ENCODE measurements at regions not wholly inside any gene's neighbourhood (a gene's known extent, or its start where the extent isn't known, plus 50 kb on each side); places are given as distances from the start of the nearest gene placed in this dataset.

DNA sequence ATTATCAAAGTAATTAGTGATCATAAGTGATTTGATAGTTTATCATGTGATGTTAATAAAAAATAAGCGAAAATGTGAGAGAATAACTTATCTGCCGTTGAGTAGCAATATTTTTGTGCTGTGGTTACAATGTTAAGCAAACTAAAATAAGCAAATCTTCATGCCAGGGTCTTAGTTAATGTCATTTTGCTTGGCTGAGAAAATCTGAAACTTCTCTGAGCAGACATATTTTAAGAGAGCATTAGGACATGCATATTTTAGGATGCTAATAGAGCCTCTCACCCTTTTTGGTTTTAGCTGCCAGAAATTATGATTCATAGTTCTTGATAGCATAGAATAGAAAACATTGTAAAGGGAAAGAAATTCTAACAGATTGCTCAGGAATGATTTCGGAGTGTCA lies 233.5 kb upstream of the ZEB2 start:
- H3K4me3 ChIP-seq (ENCODE audit: low read length): no peak overlapping the region
- ATAC-seq (ENCODE audit: poor library complexity) (no peak), DNase-seq (no peak)
- Mint-ChIP-seq H3K4me1 (ENCODE audit: low read depth) (no peaks in the 10 kb centered on the region), H3K4me3 (no peak overlapping the region), H3K36me3 (ENCODE audit: low read depth) (no peaks in the 10 kb centered on the region), H3K9me3 (peaks cover 18% of the 10 kb centered on the region), H3K27me3 (peaks cover 7% of the 10 kb centered on the region), H3K27ac (no peak overlapping the region)
- H3K27me3 ChIP-seq (ENCODE audit: control insufficient read depth in 1 of 2, insufficient read depth in 2 of 2, low read length in 2 of 2): no peaks in the 10 kb centered on the region
- intact Hi-C loops (cut with DNase I, micrococcal nuclease): no loop called here
- POLR2A ChIA-PET: no interaction called here
- TF ChIP-seq, protein P1, sequence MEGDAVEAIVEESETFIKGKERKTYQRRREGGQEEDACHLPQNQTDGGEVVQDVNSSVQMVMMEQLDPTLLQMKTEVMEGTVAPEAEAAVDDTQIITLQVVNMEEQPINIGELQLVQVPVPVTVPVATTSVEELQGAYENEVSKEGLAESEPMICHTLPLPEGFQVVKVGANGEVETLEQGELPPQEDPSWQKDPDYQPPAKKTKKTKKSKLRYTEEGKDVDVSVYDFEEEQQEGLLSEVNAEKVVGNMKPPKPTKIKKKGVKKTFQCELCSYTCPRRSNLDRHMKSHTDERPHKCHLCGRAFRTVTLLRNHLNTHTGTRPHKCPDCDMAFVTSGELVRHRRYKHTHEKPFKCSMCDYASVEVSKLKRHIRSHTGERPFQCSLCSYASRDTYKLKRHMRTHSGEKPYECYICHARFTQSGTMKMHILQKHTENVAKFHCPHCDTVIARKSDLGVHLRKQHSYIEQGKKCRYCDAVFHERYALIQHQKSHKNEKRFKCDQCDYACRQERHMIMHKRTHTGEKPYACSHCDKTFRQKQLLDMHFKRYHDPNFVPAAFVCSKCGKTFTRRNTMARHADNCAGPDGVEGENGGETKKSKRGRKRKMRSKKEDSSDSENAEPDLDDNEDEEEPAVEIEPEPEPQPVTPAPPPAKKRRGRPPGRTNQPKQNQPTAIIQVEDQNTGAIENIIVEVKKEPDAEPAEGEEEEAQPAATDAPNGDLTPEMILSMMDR (IDR thresholded peaks at IDR 0.05): no peak
- CTCF ChIA-PET: no interaction called here
- H3K4me1 ChIP-seq (ENCODE audit: insufficient read depth, low read length): no peaks in the 10 kb centered on the region
- H3K36me3 ChIP-seq (ENCODE audit: insufficient read depth, low read length): no peaks in the 10 kb centered on the region
- peaks cover 0 to 2% of the 10 kb centered on the region in 2 experiments for H3K9me3 ChIP-seq (ENCODE audit: control insufficient read depth in 1 of 2, insufficient read depth in 1 of 2, low read length in 2 of 2)
- H3K27ac ChIP-seq (ENCODE audit: low read depth in 1 of 2, low read length in 2 of 2): no peak overlapping the region

DNA sequence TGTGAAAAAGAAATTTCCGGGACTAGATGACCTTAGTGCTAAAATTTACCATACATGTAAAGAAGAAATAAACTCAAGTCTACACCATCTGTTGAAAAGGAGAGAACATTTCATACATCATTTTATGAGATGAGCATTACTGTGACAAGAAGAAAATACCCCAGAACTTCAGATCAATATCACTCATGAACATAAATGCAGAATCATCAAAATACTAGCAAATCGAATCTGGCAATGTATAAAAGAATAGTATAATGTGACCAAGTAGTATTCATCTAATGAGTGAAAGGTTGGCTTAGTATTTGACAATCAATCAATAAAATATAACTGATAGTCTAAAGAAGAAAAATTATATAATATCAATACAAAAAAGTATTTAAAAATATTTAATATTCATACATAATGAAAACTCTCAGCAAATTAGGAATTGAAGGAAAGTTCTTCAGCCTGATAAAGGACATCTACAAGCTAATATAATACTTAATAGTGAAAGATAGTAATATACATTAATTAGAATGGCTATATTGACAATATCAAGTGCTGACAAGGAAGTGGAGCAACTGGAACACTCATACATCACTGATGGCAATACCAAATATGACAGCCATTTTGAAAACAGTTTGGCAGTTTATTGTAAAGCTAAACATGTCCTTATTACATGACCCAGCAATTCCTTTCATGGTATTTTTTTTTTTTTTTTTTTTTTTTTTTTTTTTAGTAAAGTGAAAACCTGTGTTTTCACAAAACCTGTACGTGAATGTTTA lies 231.4 kb upstream of the ZEB2 start:
- CTCF ChIA-PET: no interaction called here
- POLR2A ChIA-PET: no interaction called here
- DNase-seq (no peak), ATAC-seq (ENCODE audit: poor library complexity) (no peak)
- H3K36me3 Mint-ChIP-seq (ENCODE audit: low read depth): no peaks in the 10 kb centered on the region
- TF ChIP-seq, protein P1 (IDR thresholded peaks at IDR 0.05): no peak
- no peaks in the 10 kb centered on the region for H3K27me3 ChIP-seq (ENCODE audit: control insufficient read depth in 1 of 2, insufficient read depth in 2 of 2, low read length in 2 of 2)
- no peak overlapping the region for H3K27ac Mint-ChIP-seq
- H3K36me3 ChIP-seq (ENCODE audit: insufficient read depth, low read length): no peaks in the 10 kb centered on the region
- H3K9me3 ChIP-seq (ENCODE audit: control insufficient read depth in 1 of 2, insufficient read depth in 1 of 2, low read length in 2 of 2): peaks cover 8 to 19% of the 10 kb centered on the region in 2 experiments
- no peaks in the 10 kb centered on the region for H3K4me1 Mint-ChIP-seq (ENCODE audit: low read depth)
- H3K9me3 Mint-ChIP-seq: peaks cover 23% of the 10 kb centered on the region
- H3K27ac ChIP-seq (ENCODE audit: low read depth in 1 of 2, low read length in 2 of 2): no peak overlapping the region
- no peaks in the 10 kb centered on the region for H3K4me1 ChIP-seq (ENCODE audit: insufficient read depth, low read length)
- H3K27me3 Mint-ChIP-seq: no peaks in the 10 kb centered on the region
- no peak overlapping the region for H3K4me3 ChIP-seq (ENCODE audit: low read length)
- intact Hi-C loops (cut with DNase I, micrococcal nuclease): no loop called here
- no peak overlapping the region for H3K4me3 Mint-ChIP-seq

DNA sequence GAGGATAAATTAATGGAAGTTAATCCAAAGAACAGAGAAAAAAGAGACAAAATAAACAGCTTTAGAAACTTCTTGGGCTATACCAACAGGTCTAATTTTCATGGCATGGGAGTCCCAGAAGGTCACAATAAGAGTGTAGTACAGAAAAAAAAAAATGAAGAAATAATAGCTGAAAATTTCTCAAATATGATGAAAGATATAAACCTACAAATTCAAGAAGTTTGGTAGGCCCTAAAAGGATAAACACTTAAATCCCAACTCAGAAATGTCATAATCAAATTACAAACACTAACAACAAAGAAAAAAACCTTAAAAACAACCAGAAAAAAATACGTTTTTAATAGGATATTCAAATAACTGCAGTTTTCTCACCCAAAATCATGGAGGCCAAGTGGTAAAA lies 229.3 kb upstream of the ZEB2 start:
- DNase-seq (no peak), ATAC-seq (ENCODE audit: poor library complexity) (no peak)
- H3K27ac Mint-ChIP-seq: no peak overlapping the region
- Histone ChIP-seq H3K27ac (ENCODE audit: low read depth in 1 of 2, low read length in 2 of 2) (no peak overlapping the region), H3K4me3 (ENCODE audit: low read length) (no peak overlapping the region), H3K4me1 (ENCODE audit: insufficient read depth, low read length) (no peaks in the 10 kb centered on the region), H3K36me3 (ENCODE audit: insufficient read depth, low read length) (no peaks in the 10 kb centered on the region), H3K27me3 (ENCODE audit: control insufficient read depth in 1 of 2, insufficient read depth in 2 of 2, low read length in 2 of 2) (no peaks in the 10 kb centered on the region), H3K9me3 (ENCODE audit: control insufficient read depth in 1 of 2, insufficient read depth in 1 of 2, low read length in 2 of 2) (peaks cover 14 to 19% of the 10 kb centered on the region in 2 experiments)
- no peaks in the 10 kb centered on the region for H3K27me3 Mint-ChIP-seq
- CTCF ChIA-PET: no interaction called here
- H3K36me3 Mint-ChIP-seq (ENCODE audit: low read depth): no peaks in the 10 kb centered on the region
- H3K9me3 Mint-ChIP-seq: peaks cover 23% of the 10 kb centered on the region
- TF ChIP-seq, protein P1 (IDR thresholded peaks at IDR 0.05): no peak
- H3K4me3 Mint-ChIP-seq: no peak overlapping the region
- intact Hi-C loops (cut with DNase I, micrococcal nuclease): no loop called here
- no peaks in the 10 kb centered on the region for H3K4me1 Mint-ChIP-seq (ENCODE audit: low read depth)
- POLR2A ChIA-PET: no interaction called here
